IPS-18c (cell line): ENCODE measurements at regions not wholly inside any gene's neighbourhood (a gene's known extent, or its start where the extent isn't known, plus 50 kb on each side); places are given as distances from the start of the nearest gene placed in this dataset.

Experiments used
- H3K4me3 ChIP-seq: 2 replicates; pipeline ENCODE4 v1.7.0; 2013; ENCODE audit warnings: low read depth, mild to moderate bottlenecking, low read length, moderate library complexity; ENCODE audit not compliant: insufficient read depth
- H3K9me3 ChIP-seq: one replicate; pipeline ENCODE4 v1.6.1; 2013; ENCODE audit warnings: mild to moderate bottlenecking, low read length, moderate library complexity; ENCODE audit not compliant: control insufficient read depth, insufficient read depth

- no peak overlapping the region for H3K4me3 ChIP-seq
- H3K9me3 ChIP-seq: no peaks in the 10 kb centered on the region
These were observed 603.4 kb upstream of the GBE1 start for GRCh38 chr3:82364827-82365226.

GRCh38 chr3:82363131-82363530, 601.7 kb upstream of the GBE1 start:
- Histone ChIP-seq H3K4me3 (no peak overlapping the region), H3K9me3 (no peaks in the 10 kb centered on the region)

GRCh38 chr3:82355228-82355627, 593.8 kb upstream of the GBE1 start:
- Histone ChIP-seq H3K4me3 (no peak overlapping the region), H3K9me3 (no peaks in the 10 kb centered on the region)

- Histone ChIP-seq H3K4me3 (no peak overlapping the region), H3K9me3 (no peaks in the 10 kb centered on the region)
These were observed 592.8 kb upstream of the GBE1 start for GRCh38 chr3:82354228-82354627.

DNA sequence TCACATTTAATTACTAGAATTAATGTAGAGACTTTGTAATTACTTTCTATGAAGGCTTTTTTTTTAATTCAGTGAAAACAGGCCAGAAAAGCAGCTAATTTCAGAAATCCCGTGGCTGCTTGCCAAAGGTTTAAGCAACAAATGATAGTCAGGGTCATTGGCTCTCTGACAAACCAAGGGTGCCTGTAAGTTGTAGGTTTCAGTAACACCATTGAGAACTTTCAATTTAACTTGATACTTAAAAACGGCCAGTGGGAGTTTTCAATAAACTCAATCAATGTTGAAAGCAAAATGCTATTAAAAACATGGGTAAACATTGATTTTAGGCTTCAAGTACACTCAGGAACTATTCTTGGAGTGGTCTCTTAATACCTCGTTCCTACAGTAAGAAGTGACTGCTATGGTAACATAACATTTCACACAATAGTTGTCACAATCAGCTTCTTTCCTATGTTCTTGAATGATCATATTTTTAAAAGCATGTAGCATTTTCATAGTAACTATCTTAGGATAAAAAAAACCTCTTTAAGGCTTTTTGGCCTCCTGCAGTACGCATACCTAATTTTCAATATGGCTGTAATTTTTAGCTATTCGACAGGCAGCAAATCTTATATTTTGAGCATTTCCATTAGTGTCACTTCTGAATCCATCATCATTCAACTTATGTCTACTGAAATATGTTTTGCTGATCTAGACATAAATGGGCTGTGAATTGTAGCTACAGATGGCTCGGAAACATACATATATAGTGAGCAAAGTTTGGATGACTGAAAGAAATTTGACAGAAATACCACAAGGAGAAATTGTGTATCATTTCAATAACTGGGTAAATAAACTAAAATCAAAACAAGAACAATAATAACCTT, 592.1 kb upstream of the GBE1 start:
- H3K9me3 ChIP-seq: no peaks in the 10 kb centered on the region
- no peak overlapping the region for H3K4me3 ChIP-seq

DNA sequence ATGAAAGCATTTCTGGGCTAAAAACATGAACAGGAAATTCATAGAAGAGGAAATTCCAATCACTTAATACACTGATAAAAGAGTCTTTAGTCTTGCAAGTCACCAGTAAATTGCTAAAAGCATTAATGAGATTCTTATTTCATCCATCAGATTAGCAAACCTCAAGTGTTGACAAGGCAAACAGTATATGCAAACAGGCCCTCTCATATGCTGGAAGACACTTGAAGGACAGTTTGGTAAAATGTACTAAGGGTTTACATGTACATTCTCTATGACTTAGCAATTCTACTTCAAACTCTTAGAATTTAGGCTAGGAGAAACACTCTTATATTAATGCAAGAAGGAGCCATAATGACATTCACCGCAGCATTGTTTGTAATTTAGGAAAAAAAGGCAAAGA, 586.1 kb upstream of the GBE1 start:
- H3K9me3 ChIP-seq: no peaks in the 10 kb centered on the region
- H3K4me3 ChIP-seq: no peak overlapping the region

- no peaks in the 10 kb centered on the region for H3K9me3 ChIP-seq
- no peak overlapping the region for H3K4me3 ChIP-seq
These were observed 581.1 kb upstream of the GBE1 start for GRCh38 chr3:82342521-82342920.

- no peaks in the 10 kb centered on the region for H3K9me3 ChIP-seq
- no peak overlapping the region for H3K4me3 ChIP-seq
These were observed 567.9 kb upstream of the GBE1 start for GRCh38 chr3:82329300-82329699.

DNA sequence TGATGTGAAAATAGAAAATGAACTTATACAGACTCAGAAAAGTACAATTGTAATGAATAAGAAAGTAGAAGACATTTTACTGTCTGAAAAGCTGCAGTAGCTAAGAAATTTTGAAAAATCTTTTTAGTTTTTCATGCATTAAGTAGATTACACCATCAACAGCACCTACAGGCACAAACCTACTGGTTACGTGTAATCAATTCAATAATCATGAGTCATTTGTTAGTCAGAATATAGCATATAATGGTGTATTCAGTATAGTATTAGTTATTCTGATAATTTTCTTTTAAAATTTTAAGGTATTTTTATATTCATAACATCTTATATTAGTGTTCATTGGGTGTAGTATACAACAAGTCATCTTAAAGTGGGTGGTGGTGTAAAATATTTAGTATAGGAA, 550.5 kb upstream of the GBE1 start:
- no peaks in the 10 kb centered on the region for H3K9me3 ChIP-seq
- H3K4me3 ChIP-seq: no peak overlapping the region

DNA sequence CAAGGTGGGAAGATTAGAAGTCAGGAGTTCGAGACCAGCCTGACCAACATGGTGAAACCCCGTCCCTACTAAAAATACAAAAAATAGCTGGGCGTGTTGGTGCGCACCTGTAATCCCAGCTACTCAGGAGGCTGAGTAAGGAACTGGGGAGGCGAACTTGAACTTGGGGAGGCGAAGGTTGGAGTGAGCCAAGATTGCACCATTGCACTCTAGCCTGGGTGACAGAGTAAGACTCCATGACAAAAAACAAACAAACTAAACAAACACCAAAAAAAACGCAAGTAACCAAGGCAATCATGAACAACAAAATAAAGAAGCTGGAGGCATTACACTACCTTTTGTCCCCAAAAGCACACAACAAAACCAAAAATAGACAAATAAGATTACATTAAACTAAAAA, 547.3 kb upstream of the GBE1 start:
- Histone ChIP-seq H3K4me3 (no peak overlapping the region), H3K9me3 (no peaks in the 10 kb centered on the region)

DNA sequence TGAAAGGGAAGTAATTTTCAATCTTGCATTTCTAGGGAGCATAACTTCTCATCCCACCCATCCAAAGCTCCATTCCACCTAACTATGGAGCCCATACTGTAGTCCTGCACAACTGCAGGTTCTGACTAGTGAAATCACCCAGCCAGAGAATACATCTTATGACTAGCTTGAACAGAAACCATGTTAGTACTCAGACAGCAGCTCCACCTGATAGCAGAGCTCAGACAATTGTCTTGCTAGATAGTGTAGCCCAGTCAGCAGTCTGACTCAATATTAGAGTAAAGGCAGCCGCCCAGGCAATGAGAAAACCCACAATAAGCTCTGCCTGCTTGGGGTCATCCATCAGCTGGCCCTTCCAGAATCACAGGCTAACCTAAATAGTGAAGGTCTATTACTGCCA, 544.7 kb upstream of the GBE1 start:
- no peak overlapping the region for H3K4me3 ChIP-seq

DNA sequence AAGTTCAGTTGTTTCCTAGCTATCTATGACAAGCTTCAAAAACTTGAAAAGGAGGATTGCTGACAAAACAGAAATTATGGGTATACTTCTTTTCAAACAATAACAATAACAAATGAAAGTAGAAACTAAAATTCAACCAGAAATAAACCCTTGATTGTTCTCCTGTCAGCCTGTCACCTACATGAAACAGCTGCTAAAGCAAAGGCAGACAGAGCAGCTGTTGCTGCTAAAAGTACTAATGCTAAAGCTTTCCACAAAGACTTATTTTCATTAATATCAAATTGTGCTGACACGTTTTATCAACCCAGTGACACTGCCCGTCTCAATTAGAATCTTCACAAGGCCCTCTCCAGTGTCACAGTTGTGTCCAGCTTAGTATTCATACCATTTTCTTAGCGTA, 533.2 kb upstream of the GBE1 start:
- Histone ChIP-seq H3K9me3 (peaks cover 2% of the 10 kb centered on the region), H3K4me3 (no peak overlapping the region)

More for the DNA sequence above, 544.7 kb upstream of the GBE1 start:
- H3K9me3 ChIP-seq: no peaks in the 10 kb centered on the region

- Histone ChIP-seq H3K4me3 (no peak overlapping the region), H3K9me3 (no peaks in the 10 kb centered on the region)
These were observed 532.4 kb upstream of the GBE1 start for GRCh38 chr3:82293867-82294266.

GRCh38 chr3:82293435-82293834, 532.0 kb upstream of the GBE1 start:
- Histone ChIP-seq H3K4me3 (no peak overlapping the region), H3K9me3 (no peaks in the 10 kb centered on the region)

- no peak overlapping the region for H3K4me3 ChIP-seq
These were observed 526.1 kb upstream of the GBE1 start for GRCh38 chr3:82287562-82287961.

DNA sequence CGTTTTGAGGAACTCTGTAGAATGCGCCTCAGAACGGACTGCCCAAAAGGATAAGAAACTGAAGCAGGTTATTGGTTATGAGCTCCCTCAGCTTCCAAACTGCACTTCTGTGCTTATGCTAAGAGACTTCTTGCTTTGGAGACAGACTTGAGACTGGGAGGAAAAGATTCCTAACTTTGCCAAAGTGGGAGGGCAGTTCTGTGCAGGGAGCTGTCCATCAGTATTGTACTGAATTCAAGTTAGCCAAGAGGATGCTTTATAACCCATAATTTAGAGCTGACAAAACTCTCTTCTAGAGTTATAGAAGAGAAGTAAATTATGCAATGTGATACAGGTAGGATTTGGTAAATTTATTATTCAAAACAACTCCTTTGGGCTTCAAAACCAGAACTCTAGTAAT, 519.8 kb upstream of the GBE1 start:
- Histone ChIP-seq H3K9me3 (no peaks in the 10 kb centered on the region), H3K4me3 (no peak overlapping the region)

More at GRCh38 chr3:82287562-82287961, 526.1 kb upstream of the GBE1 start:
- no peaks in the 10 kb centered on the region for H3K9me3 ChIP-seq

DNA sequence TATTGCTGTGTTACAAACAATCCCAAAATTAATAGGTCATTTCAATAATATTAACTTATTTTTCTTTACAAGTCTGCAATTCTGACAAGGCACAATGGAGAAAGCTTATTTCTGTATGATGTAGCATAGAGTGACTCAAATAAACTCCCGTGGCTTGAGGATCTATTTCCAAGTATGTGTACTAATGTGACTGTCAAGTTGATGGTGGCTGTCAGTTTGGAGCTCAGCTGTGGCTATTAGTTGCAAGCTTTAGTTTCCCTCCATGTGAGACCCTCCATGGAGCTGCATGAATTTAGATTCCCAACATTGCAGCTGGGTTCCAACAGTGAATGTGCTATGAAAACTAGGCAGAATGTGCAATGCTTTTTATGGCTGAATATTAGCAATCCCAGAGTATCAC, 515.5 kb upstream of the GBE1 start:
- Histone ChIP-seq H3K4me3 (no peak overlapping the region), H3K9me3 (no peaks in the 10 kb centered on the region)

- H3K9me3 ChIP-seq: no peaks in the 10 kb centered on the region
These were observed 513.5 kb upstream of the GBE1 start for GRCh38 chr3:82274897-82275296.

GRCh38 chr3:82265747-82266146, 504.3 kb upstream of the GBE1 start:
- H3K4me3 ChIP-seq: no peak overlapping the region
- H3K9me3 ChIP-seq: peaks cover 2% of the 10 kb centered on the region

More at GRCh38 chr3:82274897-82275296, 513.5 kb upstream of the GBE1 start:
- H3K4me3 ChIP-seq: no peak overlapping the region
